H9 (cell line): ENCODE measurements at regions not wholly inside any gene's neighbourhood (a gene's known extent, or its start where the extent isn't known, plus 50 kb on each side); places are given as distances from the start of the nearest gene placed in this dataset.

Source experiments
- DNase-seq: peaks from one replicate; pipeline ENCODE4 v3.0.0-alpha.2; 2017
- H2AFZ ChIP-seq: one replicate; pipeline ENCODE4 v1.6.1; 2013; ENCODE audit warnings: mild to moderate bottlenecking, low read length, control low read depth, moderate library complexity
- H2AK5ac ChIP-seq: 2 replicates; pipeline ENCODE4 v1.6.1; 2013; ENCODE audit warnings: low read length, control low read depth, mixed read lengths; ENCODE audit not compliant: insufficient read length
- H2BK120ac ChIP-seq: one replicate; pipeline ENCODE4 v1.6.1; 2013; ENCODE audit warnings: low read depth, mild to moderate bottlenecking, low read length, control low read depth, inconsistent platforms; ENCODE audit not compliant: poor library complexity, severe bottlenecking
- H2BK12ac ChIP-seq: 2 replicates; pipeline ENCODE4 v1.6.1; 2013; ENCODE audit warnings: low read length, control low read depth, mixed read lengths, low read depth; ENCODE audit not compliant: insufficient read length
- H2BK15ac ChIP-seq: 2 replicates; pipeline ENCODE4 v1.6.1; 2013; ENCODE audit warnings: low read depth, low read length, control low read depth
- H2BK20ac ChIP-seq: one replicate; pipeline ENCODE4 v1.6.1; 2013; ENCODE audit warnings: low read depth, mild to moderate bottlenecking, low read length, control low read depth, inconsistent platforms; ENCODE audit not compliant: poor library complexity, severe bottlenecking
- H2BK5ac ChIP-seq: 2 replicates; pipeline ENCODE4 v1.6.1; 2013; ENCODE audit warnings: low read length, control low read depth, mixed read lengths; ENCODE audit not compliant: insufficient read length
- H3K14ac ChIP-seq: 2 replicates; pipeline ENCODE4 v1.6.1; 2013; ENCODE audit warnings: low read length, control low read depth; ENCODE audit not compliant: insufficient read depth
- H3K18ac ChIP-seq: 2 replicates; pipeline ENCODE4 v1.6.1; 2013; ENCODE audit warnings: low read depth, mild to moderate bottlenecking, mixed read lengths, low read length, control low read depth; ENCODE audit not compliant: insufficient read length
- H3K23ac ChIP-seq: 2 replicates; pipeline ENCODE4 v1.6.1; 2013; ENCODE audit warnings: low read length, control low read depth, mixed read lengths, low read depth; ENCODE audit not compliant: insufficient read length
- H3K23me2 ChIP-seq: 2 replicates; pipeline ENCODE4 v1.6.1; 2013; ENCODE audit warnings: low read depth, mild to moderate bottlenecking, mixed read lengths, low read length, control low read depth; ENCODE audit not compliant: insufficient read length, poor library complexity, severe bottlenecking
- H3K27ac ChIP-seq: 2 replicates; pipeline ENCODE4 v1.5.1; 2013; ENCODE audit warnings: low read length, control low read depth, mixed read lengths, low read depth; ENCODE audit not compliant: insufficient read length
- H3K27me3 ChIP-seq: 2 replicates; pipeline ENCODE4 v1.6.1; 2013; ENCODE audit warnings: low read length, control low read depth, inconsistent platforms; ENCODE audit not compliant: insufficient read depth
- H3K4ac ChIP-seq: 2 replicates; pipeline ENCODE4 v1.6.1; 2013; ENCODE audit warnings: low read depth, mild to moderate bottlenecking, control low read depth, inconsistent platforms, low read length, moderate library complexity
- H3K4me1 ChIP-seq: 2 replicates; pipeline ENCODE4 v1.6.1; 2013; ENCODE audit warnings: low read length, control low read depth, inconsistent platforms; ENCODE audit not compliant: insufficient read depth
- H3K4me2 ChIP-seq: 2 replicates; pipeline ENCODE4 v1.6.1; 2013; ENCODE audit warnings: low read length, control low read depth, mixed read lengths; ENCODE audit not compliant: insufficient read length, insufficient read depth
- H3K56ac ChIP-seq: 2 replicates; pipeline ENCODE4 v1.6.1; 2013; ENCODE audit warnings: low read depth, mild to moderate bottlenecking, mixed read lengths, low read length, control low read depth; ENCODE audit not compliant: insufficient read length
- H3K79me1 ChIP-seq: 2 replicates; pipeline ENCODE4 v1.6.1; 2013; ENCODE audit warnings: low read depth, mild to moderate bottlenecking, moderate library complexity, low read length, control low read depth, inconsistent platforms; ENCODE audit not compliant: insufficient read depth, poor library complexity, severe bottlenecking
- H3K79me2 ChIP-seq: 2 replicates; pipeline ENCODE4 v1.6.1; 2013; ENCODE audit warnings: low read length, control low read depth, inconsistent platforms; ENCODE audit not compliant: insufficient read depth
- H3K9ac ChIP-seq: 2 replicates; pipeline ENCODE4 v1.6.1; 2013; ENCODE audit warnings: low read length, control low read depth, mixed read lengths; ENCODE audit not compliant: insufficient read length; ENCODE audit errors: extremely low read depth
- H3K9me3 ChIP-seq: one replicate; pipeline ENCODE4 v1.6.1; 2013; ENCODE audit warnings: low read depth, low read length, inconsistent platforms; ENCODE audit not compliant: control insufficient read depth
- H3T11ph ChIP-seq: one replicate; pipeline ENCODE4 v1.6.1; 2013; ENCODE audit warnings: mild to moderate bottlenecking, low read length, control low read depth, inconsistent platforms
- H4K20me1 ChIP-seq: one replicate; pipeline ENCODE4 v1.6.1; 2013; ENCODE audit not compliant: control insufficient read depth, insufficient read length, insufficient read depth
- H4K5ac ChIP-seq: 2 replicates; pipeline ENCODE4 v1.6.1; 2013; ENCODE audit warnings: low read depth, mild to moderate bottlenecking, mixed read lengths, low read length, control low read depth; ENCODE audit not compliant: insufficient read length
- H4K8ac ChIP-seq: replicated peaks from 2 replicates; pipeline ENCODE4 v1.6.1; 2013; ENCODE audit warnings: low read length, control low read depth, mixed read lengths, low read depth; ENCODE audit not compliant: insufficient read length
- H4K91ac ChIP-seq: 2 replicates; pipeline ENCODE4 v1.6.1; 2013; ENCODE audit warnings: low read depth, mild to moderate bottlenecking, moderate library complexity, mixed read lengths, low read length, control low read depth; ENCODE audit not compliant: insufficient read length
- H3K27ac Mint-ChIP-seq, 3 experiments: 2 replicates in 2 of 3; 3 replicates in 1 of 3; pipeline ENCODE4 v1.8.0; 2020 to 2021; ENCODE audit warnings: mixed read lengths in 3 of 3, mild to moderate bottlenecking in 1 of 3, moderate library complexity in 1 of 3
- H3K27me3 Mint-ChIP-seq: 2 replicates; pipeline ENCODE4 v1.8.0; 2021; ENCODE audit warnings: low read depth, mild to moderate bottlenecking, moderate library complexity, mixed read lengths
- H3K36me3 Mint-ChIP-seq, 3 experiments: 2 replicates in 2 of 3; 3 replicates in 1 of 3; pipeline ENCODE4 v1.8.0; 2020 to 2021; ENCODE audit warnings: low read depth in 3 of 3, mixed read lengths in 3 of 3; ENCODE audit not compliant: insufficient read depth in 1 of 3
- H3K4me1 Mint-ChIP-seq, 2 experiments: 2 replicates each; pipeline ENCODE4 v1.8.0; 2020; ENCODE audit warnings: mixed read lengths in 2 of 2
- H3K4me3 Mint-ChIP-seq, 2 experiments: 2 replicates in 1 of 2; 3 replicates in 1 of 2; pipeline ENCODE4 v1.8.0; 2020 to 2021; ENCODE audit warnings: mild to moderate bottlenecking in 2 of 2, mixed read lengths in 2 of 2, moderate library complexity in 1 of 2
- H3K9me3 Mint-ChIP-seq, 2 experiments: 2 replicates in 1 of 2; 3 replicates in 1 of 2; pipeline ENCODE4 v1.8.0; 2020; ENCODE audit warnings: mild to moderate bottlenecking in 2 of 2, mixed read lengths in 2 of 2, moderate library complexity in 1 of 2
- WGBS: extraction: QIAGEN DNeasy Blood & Tissue Kit; methylation state at CpG from one replicate; pipeline ENCODE4 v1.1.7; 2013; ENCODE audit warnings: missing lambda C conversion rate, low lambda C conversion rate, mixed read lengths; ENCODE audit not compliant: insufficient read length; ENCODE audit errors: extremely low coverage; 5-methylcytosine and 5-hydroxymethylcytosine counted together
- TF ChIP-seq, protein P1 (sequence below): fragments of 200-600 bp; sonication (generic); conservative IDR thresholded peaks from 3 replicates; pipeline ENCODE4 v1.8.0; 2021; ENCODE audit warnings: antibody characterized with exemption, mild to moderate bottlenecking

DNA sequence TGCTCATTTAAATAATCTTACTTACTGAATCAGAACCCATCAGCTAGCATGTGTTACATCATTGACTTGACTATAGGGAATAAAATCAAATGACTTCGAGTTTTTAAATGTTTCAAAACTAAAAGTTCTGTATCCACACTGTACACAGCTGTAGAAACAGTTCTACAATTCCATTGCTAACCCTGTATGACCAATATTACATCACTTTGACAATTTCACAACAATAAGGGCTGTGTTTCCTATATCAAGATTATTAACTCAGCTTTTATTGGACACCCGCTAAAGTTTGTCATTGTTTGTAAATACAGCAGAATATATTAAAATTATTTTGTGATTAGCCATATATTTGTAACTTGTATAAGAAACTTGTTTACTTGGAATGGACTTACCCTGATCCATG lies 540.8 kb downstream of the PRELID2 start:
- Histone ChIP-seq H3K23me2 (no peaks in the 10 kb centered on the region), H3K27ac (no peak overlapping the region), H2BK120ac (no peak overlapping the region), H3K4ac (no peak overlapping the region), H4K20me1 (no peaks in the 10 kb centered on the region), H3K4me1 (no peaks in the 10 kb centered on the region), H3K4me2 (no peak overlapping the region), H3K9ac (no peak overlapping the region), H3T11ph (no peak overlapping the region), H2AK5ac (no peak overlapping the region), H3K23ac (no peak overlapping the region), H3K18ac (no peak overlapping the region), H2BK20ac (no peak overlapping the region), H3K79me2 (no peaks in the 10 kb centered on the region), H4K91ac (no peak overlapping the region), H4K5ac (no peak overlapping the region), H4K8ac (no peak overlapping the region), H3K14ac (no peak overlapping the region), H3K27me3 (no peaks in the 10 kb centered on the region), H3K56ac (no peak overlapping the region), H3K79me1 (no peaks in the 10 kb centered on the region), H2BK15ac (no peak overlapping the region), H2BK5ac (no peak overlapping the region), H2AFZ (no peak overlapping the region), H2BK12ac (no peak overlapping the region), H3K9me3 (no peaks in the 10 kb centered on the region)
- WGBS = no CpG with 5 or more reads among the region's 2 CpGs
- Mint-ChIP-seq H3K4me3 (no peak overlapping the region), H3K27ac (no peak overlapping the region), H3K27me3 (no peaks in the 10 kb centered on the region), H3K9me3 (no peaks in the 10 kb centered on the region), H3K36me3 (no peaks in the 10 kb centered on the region), H3K4me1 (peaks cover 0 to 7% of the 10 kb centered on the region in 2 experiments; a peak in 1 of 4 replicates)
- TF ChIP-seq, protein P1, sequence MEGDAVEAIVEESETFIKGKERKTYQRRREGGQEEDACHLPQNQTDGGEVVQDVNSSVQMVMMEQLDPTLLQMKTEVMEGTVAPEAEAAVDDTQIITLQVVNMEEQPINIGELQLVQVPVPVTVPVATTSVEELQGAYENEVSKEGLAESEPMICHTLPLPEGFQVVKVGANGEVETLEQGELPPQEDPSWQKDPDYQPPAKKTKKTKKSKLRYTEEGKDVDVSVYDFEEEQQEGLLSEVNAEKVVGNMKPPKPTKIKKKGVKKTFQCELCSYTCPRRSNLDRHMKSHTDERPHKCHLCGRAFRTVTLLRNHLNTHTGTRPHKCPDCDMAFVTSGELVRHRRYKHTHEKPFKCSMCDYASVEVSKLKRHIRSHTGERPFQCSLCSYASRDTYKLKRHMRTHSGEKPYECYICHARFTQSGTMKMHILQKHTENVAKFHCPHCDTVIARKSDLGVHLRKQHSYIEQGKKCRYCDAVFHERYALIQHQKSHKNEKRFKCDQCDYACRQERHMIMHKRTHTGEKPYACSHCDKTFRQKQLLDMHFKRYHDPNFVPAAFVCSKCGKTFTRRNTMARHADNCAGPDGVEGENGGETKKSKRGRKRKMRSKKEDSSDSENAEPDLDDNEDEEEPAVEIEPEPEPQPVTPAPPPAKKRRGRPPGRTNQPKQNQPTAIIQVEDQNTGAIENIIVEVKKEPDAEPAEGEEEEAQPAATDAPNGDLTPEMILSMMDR = no peak
- no peak for DNase-seq
